ENCODE measurements at regions not wholly inside any gene's neighbourhood (a gene's known extent, or its start where the extent isn't known, plus 50 kb on each side); places are given as distances from the start of the nearest gene placed in this dataset.

- TF ChIP-seq CTCF (IDR thresholded peaks at IDR 0.05; ENCODE audit: low read depth, low read length, poor library complexity, severe bottlenecking) (no peak), EZH2phosphoT487 (IDR thresholded peaks at IDR 0.05; ENCODE audit: borderline replicate concordance, low read length) (no peak)
Measured at GRCh38 chr15:26098801-26099200, 235.7 kb upstream of the ATP10A start.
